HG02610 (cell line): ENCODE measurements at regions not wholly inside any gene's neighbourhood (a gene's known extent, or its start where the extent isn't known, plus 50 kb on each side); places are given as distances from the start of the nearest gene placed in this dataset.
"Not testable (repeated sequence)": the region's sequence is repeated elsewhere in the genome, so short reads cannot be mapped to it uniquely, and the experiment has no call there.

Source experiments
- ATAC-seq: cut with Tn5 transposase; IDR thresholded peaks from one replicate; pipeline ENCODE4 v1.9.1; 2021; ENCODE audit warnings: mild to moderate bottlenecking, moderate library complexity; ENCODE audit not compliant: unreplicated experiment

GRCh38 chr6:90463359-90463758 is 123.5 kb downstream of the MAP3K7 start:
- ATAC-seq: no peak

DNA sequence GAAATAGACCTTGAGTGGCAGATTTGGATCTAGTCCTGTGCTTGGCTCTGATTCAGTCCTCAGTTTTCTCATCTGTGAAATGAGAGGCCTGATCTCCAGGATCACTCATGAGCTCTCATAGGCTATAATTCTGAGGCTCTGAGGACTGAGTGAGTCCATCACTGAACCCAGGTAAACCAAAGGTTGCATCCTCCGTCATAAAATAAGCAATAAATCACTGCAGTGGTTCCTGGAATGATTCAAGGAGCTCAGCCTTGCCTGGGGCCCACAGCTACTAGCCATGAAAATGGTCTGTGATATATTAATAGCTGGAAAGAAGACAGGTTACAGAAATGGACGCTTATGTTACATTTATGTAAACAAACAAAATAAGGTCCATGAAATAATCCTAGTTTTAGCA is 124.8 kb downstream of the MAP3K7 start:
- no peak for ATAC-seq

DNA sequence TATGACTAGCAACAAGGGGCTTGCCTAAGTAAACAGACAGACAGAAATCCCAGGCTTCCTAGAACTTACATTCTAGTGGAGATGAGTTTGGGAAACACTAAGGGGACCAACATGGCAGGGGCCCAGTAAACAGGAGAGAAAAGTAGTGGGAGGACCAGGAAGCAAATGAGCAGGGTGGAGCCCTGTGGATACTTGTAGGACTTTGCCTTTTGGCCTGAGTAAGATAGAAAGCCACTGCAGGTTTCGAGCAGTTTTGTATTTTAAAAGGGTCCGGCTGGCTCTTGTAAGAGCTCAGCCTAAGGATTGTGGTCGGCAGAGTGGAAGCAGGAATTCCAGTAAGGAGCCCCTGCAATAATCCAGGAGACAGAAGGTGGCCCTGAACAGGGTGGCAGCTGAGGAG is 125.5 kb downstream of the MAP3K7 start:
- no peak for ATAC-seq

DNA sequence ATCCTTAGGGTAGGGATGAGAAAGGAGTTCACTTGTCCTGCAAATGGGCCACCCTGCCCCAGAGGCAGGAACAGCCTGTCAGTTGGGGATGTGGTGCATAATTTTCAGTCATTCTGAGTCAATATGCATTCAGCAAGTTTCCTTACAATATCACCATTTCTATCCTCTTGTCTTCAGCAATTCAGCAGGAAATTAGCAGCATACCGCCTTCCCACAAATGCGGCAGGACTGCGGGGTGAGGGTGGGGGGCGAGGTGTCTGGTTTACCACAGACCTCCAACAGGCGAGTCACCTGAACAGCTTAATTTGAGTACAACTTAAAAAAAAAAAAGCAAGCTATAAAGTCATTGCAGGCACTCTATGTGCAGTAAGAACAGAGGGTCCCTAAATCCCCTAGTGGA is 126.8 kb downstream of the MAP3K7 start:
- ATAC-seq: no peak

DNA sequence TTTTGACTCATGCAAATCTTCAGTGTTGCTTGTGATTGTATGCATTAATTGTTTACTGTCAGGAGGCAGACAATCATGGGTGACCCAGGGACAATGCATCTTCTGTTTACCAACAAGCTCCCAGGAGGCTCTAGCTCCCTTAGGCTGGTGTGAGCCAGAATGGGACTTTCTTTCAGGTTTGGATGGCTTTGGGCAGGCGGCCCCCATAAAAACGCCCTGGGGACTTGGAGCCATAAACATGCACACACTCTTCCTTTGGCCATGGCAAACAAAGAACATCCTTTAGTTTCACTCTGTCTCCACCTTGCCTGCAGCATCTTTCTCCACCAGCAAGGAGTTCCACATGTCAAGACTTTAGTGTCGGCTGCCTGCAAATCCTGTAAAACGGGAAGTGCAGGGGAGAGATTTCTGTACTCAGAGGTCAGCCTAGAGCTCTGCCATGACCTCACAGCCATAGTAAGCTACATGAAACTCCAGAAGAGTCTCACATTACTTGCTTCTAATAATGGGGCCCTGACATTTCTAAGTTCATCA is 127.6 kb downstream of the MAP3K7 start:
- no peak for ATAC-seq

- no peak for ATAC-seq
Measured at GRCh38 chr6:90458353-90459224, 128.3 kb downstream of the MAP3K7 start.

DNA sequence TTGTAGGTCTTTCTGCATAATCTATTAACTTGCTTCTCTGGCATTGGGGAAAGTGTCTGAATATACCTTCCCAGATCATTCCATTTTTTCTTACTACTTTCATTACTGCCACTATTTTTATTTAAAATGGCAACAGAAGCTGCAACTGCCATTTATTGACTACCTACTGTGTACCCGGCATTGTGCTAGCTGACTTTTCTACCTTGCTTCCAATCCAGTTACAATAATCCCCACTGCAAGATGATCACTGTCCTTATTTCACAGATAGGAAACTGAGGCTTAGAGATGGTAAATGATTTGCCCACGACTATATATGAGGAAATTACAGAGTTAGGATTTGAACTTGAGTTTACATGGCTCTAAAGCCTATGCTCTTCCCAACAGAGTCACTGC is 129.0 kb downstream of the MAP3K7 start:
- ATAC-seq: no peak

GRCh38 chr6:90456997-90457866 is 129.6 kb downstream of the MAP3K7 start:
- ATAC-seq: not testable (repeated sequence)

DNA sequence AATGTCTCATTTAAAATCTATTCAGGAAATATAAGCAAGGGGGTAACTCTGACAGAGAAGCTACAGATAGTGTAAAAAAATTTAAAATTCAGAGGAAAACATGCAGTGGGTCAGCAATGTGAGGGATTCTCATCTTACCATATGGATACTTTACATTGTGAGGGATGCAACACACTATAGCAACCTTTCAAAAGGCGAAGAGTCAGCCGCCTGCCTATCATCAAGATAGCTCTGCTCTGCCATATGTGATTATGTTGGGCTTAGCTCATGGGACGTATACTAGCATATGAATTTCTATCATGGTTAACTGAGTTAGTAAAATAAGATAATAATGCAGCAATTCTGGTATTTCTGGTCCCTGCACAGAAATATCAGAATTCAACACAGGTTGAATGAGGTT is 130.9 kb downstream of the MAP3K7 start:
- ATAC-seq: no peak

GRCh38 chr6:90454836-90455427 is 131.9 kb downstream of the MAP3K7 start:
- ATAC-seq: no peak

DNA sequence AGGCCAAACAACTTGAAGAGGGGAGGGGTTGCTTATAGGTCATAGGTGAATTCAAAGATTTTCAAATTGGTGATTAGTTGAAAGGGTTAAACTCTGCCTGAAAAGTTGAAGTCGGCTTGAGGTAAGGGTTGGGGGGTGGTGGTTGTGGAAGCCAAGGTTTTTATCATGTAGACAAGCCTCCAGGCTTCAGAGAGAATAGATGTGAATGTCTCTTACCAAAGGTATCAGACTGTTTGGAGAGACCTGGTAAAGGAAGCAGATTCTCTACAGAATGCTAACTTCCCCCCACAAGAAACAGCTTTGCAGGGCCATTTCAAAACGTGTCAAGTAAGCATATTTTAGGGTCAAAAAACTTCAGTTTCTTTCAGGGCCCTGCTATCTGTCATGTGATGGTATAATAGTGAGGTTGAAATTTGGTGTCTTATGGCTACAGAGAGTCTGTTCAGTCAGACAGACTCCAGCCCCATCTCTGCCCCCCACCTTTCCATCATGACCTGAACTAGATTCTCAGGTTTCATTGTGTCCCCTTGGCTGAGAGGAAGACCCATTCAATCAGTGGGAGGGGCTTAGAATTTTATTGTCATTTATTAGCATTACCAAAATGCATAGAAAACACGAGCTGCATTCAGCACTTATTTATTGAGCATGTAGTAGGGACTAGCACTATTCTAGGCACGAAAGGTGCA is 136.5 kb downstream of the MAP3K7 start:
- ATAC-seq: no peak

- no peak for ATAC-seq
Measured at GRCh38 chr6:90449311-90449710, 137.6 kb downstream of the MAP3K7 start.

DNA sequence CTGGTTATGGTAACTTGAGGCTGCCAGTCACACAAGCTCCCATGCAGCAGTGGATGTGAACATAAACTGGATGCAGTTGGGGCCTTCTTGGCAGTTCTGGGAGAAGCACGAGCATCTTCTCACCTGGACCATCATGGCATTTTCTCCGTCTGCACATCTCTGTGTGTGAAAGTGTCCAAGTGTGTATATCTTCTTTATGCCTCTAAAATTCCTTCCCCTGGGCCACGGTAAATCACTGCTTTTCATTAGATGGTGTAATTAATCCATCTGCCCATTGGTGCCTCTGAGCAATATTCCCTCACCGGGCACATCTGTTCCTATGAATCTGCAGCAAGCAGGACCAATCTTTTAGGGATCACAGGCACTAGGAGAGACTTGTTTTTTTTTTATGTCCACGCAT is 138.0 kb downstream of the MAP3K7 start:
- no peak for ATAC-seq

DNA sequence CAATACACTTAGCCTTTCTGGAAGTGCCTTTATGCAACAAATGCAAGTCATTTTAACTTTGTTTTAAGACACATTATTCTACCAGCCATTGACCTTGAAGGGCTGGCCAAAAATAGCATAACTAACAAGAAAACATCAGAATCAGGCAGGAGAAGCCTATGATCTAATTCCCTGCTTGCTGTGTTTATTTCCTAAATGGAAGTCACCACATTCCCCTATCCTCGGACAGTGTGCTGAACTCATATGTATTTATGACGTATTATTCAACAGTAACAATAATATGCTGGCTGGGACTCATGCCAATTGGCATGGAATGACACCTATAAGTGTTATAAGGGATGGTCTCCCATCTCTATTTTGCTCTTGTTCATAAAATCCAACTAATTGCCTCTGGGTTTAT is 140.7 kb downstream of the MAP3K7 start:
- no peak for ATAC-seq

GRCh38 chr6:90445533-90446108 is 141.3 kb downstream of the MAP3K7 start:
- ATAC-seq: no peak

DNA sequence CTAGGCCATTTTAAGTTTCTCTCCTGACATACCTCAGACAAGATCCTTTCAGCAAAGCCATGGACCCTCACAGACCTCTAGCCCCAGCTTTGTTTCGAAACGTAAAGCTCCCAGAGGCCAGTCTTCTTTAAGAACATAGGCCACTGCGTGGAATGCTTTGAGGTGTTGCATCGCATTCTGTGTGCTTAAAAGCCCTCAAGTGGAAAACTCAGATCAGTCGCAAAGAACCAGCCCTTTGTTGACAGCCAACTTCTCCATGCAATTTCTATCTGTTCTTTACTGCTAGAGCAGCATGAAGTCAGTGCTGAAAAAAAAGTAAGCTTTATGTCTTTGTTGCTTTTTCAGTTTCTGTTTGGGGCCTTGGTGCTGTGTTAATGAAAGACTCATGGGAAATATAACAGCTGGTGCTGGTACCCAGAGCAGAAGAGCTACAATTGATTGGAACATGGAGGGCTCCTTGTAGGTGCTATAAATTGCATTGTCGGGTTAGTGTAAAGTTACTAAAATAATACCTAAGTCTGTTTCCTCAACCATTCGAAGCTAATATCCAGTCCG is 142.6 kb downstream of the MAP3K7 start:
- no peak for ATAC-seq

DNA sequence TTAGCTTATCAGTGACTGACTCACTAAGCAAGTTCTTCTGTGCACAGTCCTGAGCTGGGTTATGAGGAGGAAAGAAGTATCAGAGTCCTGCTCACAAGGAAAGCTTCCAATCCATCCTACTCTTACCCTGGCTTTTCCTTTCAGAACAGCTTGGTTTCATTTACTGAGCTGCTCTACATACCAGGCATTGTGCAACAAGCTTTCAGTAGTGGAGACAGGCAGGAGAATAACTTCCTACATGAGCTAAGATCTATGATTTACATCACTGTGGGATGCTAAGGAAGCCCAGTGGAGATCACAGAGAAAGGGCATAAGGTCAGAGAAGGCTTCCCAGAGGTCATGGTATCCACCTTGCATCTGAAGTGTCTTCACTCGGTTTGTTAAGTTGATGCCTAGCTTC is 144.5 kb downstream of the MAP3K7 start:
- ATAC-seq: no peak

DNA sequence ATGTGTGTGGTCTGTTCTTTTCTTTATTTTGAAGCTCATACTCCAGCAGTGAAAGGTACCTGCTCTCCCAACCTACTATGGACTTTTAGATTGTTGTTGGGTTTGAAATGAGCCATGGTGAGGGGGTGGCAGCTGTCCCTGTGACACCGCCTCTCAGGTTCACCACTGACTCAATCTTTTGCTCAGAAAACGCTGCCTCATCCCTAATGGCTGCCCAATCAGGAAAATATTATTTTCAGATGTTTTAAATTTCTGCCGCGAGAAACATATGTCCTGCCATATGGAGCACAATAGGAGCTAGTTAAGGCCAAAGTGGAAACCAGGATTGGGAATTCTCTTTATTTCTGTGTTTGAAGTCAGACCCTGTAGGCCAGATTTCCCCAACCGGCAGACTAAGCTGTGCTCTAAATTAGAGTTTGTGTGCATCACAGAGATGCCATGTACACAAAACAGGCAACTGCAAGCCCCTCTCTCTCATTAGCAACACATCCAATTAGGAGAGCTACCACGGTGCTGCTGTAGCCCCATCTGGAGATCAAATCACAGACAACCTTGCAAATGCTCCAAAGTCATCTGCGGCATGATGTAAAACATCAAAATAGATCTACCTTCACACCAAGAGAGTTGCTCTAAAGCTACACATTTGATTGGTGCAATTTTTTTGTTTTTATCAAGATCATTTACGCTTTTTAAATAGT is 144.1 kb upstream of the BACH2 start:
- ATAC-seq: no peak

DNA sequence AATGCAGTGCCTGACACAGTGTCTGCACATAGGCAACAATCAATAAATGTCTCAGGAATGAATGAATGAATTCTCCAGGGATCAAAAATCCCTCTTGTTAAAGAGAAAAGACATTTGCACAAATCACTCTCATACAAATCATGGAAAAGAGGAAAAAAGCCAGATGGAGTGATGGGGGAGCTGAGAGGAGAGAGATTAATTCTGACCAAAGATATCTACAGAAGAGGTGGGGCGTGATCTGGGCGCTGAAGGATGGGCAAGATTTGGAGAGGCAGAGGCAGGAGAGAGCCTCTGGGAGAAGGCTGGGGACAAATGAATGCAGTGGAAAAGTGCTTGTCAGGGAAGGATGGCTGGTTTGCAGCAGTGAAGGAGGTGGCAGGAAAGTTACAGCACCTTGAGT is 142.9 kb upstream of the BACH2 start:
- ATAC-seq: no peak

- no peak for ATAC-seq
Measured at GRCh38 chr6:90436403-90436802, 139.8 kb upstream of the BACH2 start.
